ENCODE measurements at regions not wholly inside any gene's neighbourhood (a gene's known extent, or its start where the extent isn't known, plus 50 kb on each side); places are given as distances from the start of the nearest gene placed in this dataset.

DNA sequence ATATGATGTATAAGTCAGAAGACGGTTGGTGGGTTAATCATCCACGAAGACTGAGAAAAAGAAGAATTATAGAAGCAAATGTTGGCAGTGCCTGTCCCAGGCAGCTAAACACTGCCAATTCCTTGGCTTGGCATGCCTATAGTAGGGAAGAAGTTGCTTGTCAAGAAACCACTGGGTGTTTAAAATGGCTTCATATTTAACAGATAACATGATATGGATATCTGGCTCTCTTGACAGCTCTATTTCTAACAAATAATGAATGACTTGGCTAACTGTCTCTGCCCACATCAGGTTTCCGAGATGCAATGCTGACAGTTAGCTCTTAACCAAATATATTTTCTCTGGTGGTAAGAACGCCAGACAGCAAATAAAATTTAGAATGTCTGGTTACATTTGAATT lies 341.7 kb upstream of the KCNMB2 start:
- intact Hi-C loops (cut with DNase I) = no loop called here
- WGBS, 4 donors = 58 to 64% (median 62%) methylated on average over 4 of the region's 4 CpGs
- Histone ChIP-seq H3K27me3 (no peaks in the 10 kb centered on the region), H3K9me3 (peaks cover 0 to 7% (median 0%) of the 10 kb centered on the region in 12 donors), H3K36me3 (no peaks in the 10 kb centered on the region), H3K27ac (no peak overlapping the region), H3K4me1 (peaks cover 0 to 15% (median 0%) of the 10 kb centered on the region in 12 donors), H3K4me3 (no peak overlapping the region)
- TF ChIP-seq POLR2A (IDR thresholded peaks at IDR 0.05) = no peak
- TF ChIP-seq, protein P1, sequence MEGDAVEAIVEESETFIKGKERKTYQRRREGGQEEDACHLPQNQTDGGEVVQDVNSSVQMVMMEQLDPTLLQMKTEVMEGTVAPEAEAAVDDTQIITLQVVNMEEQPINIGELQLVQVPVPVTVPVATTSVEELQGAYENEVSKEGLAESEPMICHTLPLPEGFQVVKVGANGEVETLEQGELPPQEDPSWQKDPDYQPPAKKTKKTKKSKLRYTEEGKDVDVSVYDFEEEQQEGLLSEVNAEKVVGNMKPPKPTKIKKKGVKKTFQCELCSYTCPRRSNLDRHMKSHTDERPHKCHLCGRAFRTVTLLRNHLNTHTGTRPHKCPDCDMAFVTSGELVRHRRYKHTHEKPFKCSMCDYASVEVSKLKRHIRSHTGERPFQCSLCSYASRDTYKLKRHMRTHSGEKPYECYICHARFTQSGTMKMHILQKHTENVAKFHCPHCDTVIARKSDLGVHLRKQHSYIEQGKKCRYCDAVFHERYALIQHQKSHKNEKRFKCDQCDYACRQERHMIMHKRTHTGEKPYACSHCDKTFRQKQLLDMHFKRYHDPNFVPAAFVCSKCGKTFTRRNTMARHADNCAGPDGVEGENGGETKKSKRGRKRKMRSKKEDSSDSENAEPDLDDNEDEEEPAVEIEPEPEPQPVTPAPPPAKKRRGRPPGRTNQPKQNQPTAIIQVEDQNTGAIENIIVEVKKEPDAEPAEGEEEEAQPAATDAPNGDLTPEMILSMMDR (IDR thresholded peaks at IDR 0.05) = no peak
- ATAC-seq (no peak), DNase-seq (no peak)

DNA sequence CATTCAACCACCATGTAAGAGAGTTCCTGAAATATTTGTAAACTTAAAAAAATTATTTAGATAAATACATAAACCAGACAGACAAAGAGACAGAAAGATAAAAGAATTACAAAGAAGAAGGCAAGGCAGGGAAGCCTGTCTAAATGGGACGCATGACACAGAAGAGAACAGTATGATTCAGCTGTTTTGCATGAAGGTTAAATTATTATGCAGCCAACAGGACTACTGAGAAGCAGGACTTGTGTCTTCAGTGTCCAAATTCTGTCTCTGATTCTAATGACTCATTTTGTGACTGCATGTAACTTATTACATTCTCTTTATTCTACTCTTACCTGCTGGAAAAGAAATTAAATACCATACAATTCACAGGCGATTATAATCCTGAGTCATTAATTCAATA lies 340.4 kb upstream of the KCNMB2 start:
- Histone ChIP-seq H3K27me3 (no peaks in the 10 kb centered on the region), H3K4me3 (no peak overlapping the region), H3K36me3 (no peaks in the 10 kb centered on the region), H3K9me3 (peaks cover 0 to 7% (median 0%) of the 10 kb centered on the region in 12 donors), H3K27ac (peak overlapping the region in 2 of 12 donors; percentile 26 to 27), H3K4me1 (peaks cover 0 to 15% (median 0%) of the 10 kb centered on the region in 12 donors)
- no peak for DNase-seq
- TF ChIP-seq, protein P1 (IDR thresholded peaks at IDR 0.05) = no peak
- no peak for TF ChIP-seq POLR2A (IDR thresholded peaks at IDR 0.05)
- ATAC-seq = peak in 3 of 4 donors; percentile 57 to 87 (median 62)
- intact Hi-C loops (cut with DNase I) = no loop called here
- WGBS, 4 donors = 69 to 83% (median 76%) methylated on average over 2 of the region's 2 CpGs

DNA sequence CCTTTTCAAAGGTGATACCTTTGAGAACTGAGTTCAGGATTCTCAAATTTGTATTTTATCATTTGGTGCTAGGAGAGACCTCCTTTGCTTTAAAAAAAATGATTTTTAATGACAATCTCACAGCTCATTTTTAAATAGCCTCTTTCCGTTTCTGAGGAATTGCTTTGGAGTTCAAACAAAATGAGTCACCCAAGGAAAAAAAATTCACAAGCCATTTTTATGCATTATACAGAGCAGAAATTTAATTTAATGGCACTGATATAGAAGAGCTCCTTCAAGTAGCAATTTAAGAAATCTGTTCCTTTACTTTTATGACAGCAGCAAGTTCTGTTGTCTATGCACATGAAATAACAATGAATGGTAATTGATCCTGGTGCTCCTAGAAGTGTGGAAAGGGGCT lies 337.9 kb upstream of the KCNMB2 start:
- no peaks in the 10 kb centered on the region for H3K27me3 ChIP-seq
- TF ChIP-seq, protein P1 (IDR thresholded peaks at IDR 0.05) = no peak
- DNase-seq (no peak), ATAC-seq (no peak)
- intact Hi-C loops (cut with DNase I) = no loop called here
- H3K9me3 ChIP-seq = no peaks in the 10 kb centered on the region
- H3K4me1 ChIP-seq = peaks cover 0 to 36% (median 8%) of the 10 kb centered on the region in 12 donors
- H3K27ac ChIP-seq = no peak overlapping the region
- H3K4me3 ChIP-seq = no peak overlapping the region
- no peaks in the 10 kb centered on the region for H3K36me3 ChIP-seq
- 66 to 84% (median 76%) methylated on average over 1 of the region's 1 CpG for WGBS, 4 donors

DNA sequence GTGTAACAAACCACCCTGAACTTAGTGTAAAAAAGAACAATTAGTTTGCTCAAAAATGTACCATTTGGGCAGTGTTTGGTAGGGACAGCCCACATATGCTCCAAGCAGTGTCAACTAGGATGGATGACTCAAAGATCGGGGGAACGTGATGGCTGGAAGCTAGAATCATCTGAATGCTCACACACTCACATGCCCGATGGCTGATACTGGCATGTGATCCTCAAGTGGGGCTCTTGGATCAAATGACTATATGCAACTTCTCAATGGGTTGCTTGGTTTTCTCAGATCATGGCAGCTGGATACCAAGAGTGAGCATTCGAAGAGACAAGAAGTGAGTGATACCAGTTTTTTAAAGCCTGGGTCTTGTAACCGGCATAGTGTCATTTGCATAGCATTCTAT lies 335.9 kb upstream of the KCNMB2 start:
- ATAC-seq = no peak
- Histone ChIP-seq H3K4me1 (peaks cover 0 to 37% (median 9%) of the 10 kb centered on the region in 12 donors), H3K9me3 (no peaks in the 10 kb centered on the region), H3K27ac (no peak overlapping the region), H3K27me3 (no peaks in the 10 kb centered on the region), H3K4me3 (no peak overlapping the region), H3K36me3 (no peaks in the 10 kb centered on the region)
- 93 to 99% (median 97%) methylated on average over 5 of the region's 5 CpGs for WGBS, 4 donors
- TF ChIP-seq POLR2A (IDR thresholded peaks at IDR 0.05) = no peak
- TF ChIP-seq, protein P1 (IDR thresholded peaks at IDR 0.05) = no peak
- intact Hi-C loops (cut with DNase I) = no loop called here
- DNase-seq = no peak

Data from heart left ventricle (tissue), 16 donors.